SK-N-SH (cell line): ENCODE measurements at regions not wholly inside any gene's neighbourhood (a gene's known extent, or its start where the extent isn't known, plus 50 kb on each side); places are given as distances from the start of the nearest gene placed in this dataset.

Source experiments
- CHD2 ChIP-seq: fragments of 150-350 bp; IDR thresholded peaks from 2 replicates; pipeline ENCODE4 v1.6.1; 2018; ENCODE audit warnings: low read length; ENCODE audit not compliant: partially characterized antibody
- YY1 ChIP-seq: IDR thresholded peaks from 2 replicates; pipeline ENCODE4 v1.4.0; 2012; ENCODE audit warnings: low read depth, mild to moderate bottlenecking
- ZBTB33 ChIP-seq: IDR thresholded peaks from 2 replicates; pipeline ENCODE4 v1.4.0; 2012; ENCODE audit warnings: low read depth, borderline replicate concordance

GRCh38 chr17:13117616-13118015 is 99.8 kb upstream of the ELAC2 start:
- TF ChIP-seq YY1 (no peak), CHD2 (no peak), ZBTB33 (no peak)
